ENCODE measurements at regions not wholly inside any gene's neighbourhood (a gene's known extent, or its start where the extent isn't known, plus 50 kb on each side); places are given as distances from the start of the nearest gene placed in this dataset.

GRCh38 chr2:21890041-21890440, 766.3 kb downstream of the TDRD15 start:
- TF ChIP-seq, protein P1, sequence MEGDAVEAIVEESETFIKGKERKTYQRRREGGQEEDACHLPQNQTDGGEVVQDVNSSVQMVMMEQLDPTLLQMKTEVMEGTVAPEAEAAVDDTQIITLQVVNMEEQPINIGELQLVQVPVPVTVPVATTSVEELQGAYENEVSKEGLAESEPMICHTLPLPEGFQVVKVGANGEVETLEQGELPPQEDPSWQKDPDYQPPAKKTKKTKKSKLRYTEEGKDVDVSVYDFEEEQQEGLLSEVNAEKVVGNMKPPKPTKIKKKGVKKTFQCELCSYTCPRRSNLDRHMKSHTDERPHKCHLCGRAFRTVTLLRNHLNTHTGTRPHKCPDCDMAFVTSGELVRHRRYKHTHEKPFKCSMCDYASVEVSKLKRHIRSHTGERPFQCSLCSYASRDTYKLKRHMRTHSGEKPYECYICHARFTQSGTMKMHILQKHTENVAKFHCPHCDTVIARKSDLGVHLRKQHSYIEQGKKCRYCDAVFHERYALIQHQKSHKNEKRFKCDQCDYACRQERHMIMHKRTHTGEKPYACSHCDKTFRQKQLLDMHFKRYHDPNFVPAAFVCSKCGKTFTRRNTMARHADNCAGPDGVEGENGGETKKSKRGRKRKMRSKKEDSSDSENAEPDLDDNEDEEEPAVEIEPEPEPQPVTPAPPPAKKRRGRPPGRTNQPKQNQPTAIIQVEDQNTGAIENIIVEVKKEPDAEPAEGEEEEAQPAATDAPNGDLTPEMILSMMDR (IDR thresholded peaks at IDR 0.05; ENCODE audit: low read depth, low read length) = no peak
- TF ChIP-seq EZH2phosphoT487 (IDR thresholded peaks at IDR 0.05; ENCODE audit: low read depth) = no peak
